ENCODE measurements at regions not wholly inside any gene's neighbourhood (a gene's known extent, or its start where the extent isn't known, plus 50 kb on each side); places are given as distances from the start of the nearest gene placed in this dataset.
"Not testable (repeated sequence)": the region's sequence is repeated elsewhere in the genome, so short reads cannot be mapped to it uniquely, and the experiment has no call there.

GRCh38 chr9:83191154-83191553 is 128.2 kb upstream of the RASEF start:
- H3K4me1 Mint-ChIP-seq: no peaks in the 10 kb centered on the region
- POLR2A ChIA-PET: no interaction called here
- CTCF ChIA-PET: no interaction called here

GRCh38 chr9:83189026-83189425 is 126.1 kb upstream of the RASEF start:
- H3K4me1 ChIP-seq (ENCODE audit: control insufficient read depth in 1 of 2, extremely low read depth in 1 of 2, insufficient read depth in 2 of 2, low read length in 2 of 2); H3K4me3 Mint-ChIP-seq; H3K9me3 ChIP-seq; H3K4me3 ChIP-seq (ENCODE audit: control insufficient read depth in 1 of 2, extremely low read depth in 1 of 2, low read length in 1 of 2); H3K36me3 ChIP-seq (ENCODE audit: control insufficient read depth in 2 of 2, extremely low read depth in 1 of 2, insufficient read depth in 1 of 2, low read length in 1 of 2); H3K27ac Mint-ChIP-seq; H3K36me3 Mint-ChIP-seq; ATAC-seq (replicated peaks in 1 of 4); DNase-seq; CTCF ChIA-PET; H3K27me3 ChIP-seq (replicated peaks in 1 of 2; ENCODE audit: control insufficient read depth in 2 of 2, extremely low read depth in 1 of 2, insufficient read depth in 2 of 2, low read length in 1 of 2); H3K4me1 Mint-ChIP-seq; H3K27ac ChIP-seq (ENCODE audit: low read length); POLR2A ChIA-PET; H3K9me3 Mint-ChIP-seq: not testable (repeated sequence)
- peaks cover 10 to 33% of the 10 kb centered on the region in 2 donors for H3K27me3 Mint-ChIP-seq
- 43% methylated on average over 1 of the region's 4 CpGs for WGBS (ENCODE audit: insufficient coverage)

More at GRCh38 chr9:83191154-83191553, 128.2 kb upstream of the RASEF start:
- H3K27ac Mint-ChIP-seq: no peak overlapping the region
- H3K4me3 Mint-ChIP-seq: no peak overlapping the region
- H3K27me3 ChIP-seq (replicated peaks in 1 of 2; ENCODE audit: control insufficient read depth in 2 of 2, extremely low read depth in 1 of 2, insufficient read depth in 2 of 2, low read length in 1 of 2): peaks cover 0 to 5% of the 10 kb centered on the region in 2 experiments
- no peak overlapping the region for H3K27ac ChIP-seq (ENCODE audit: low read length)
- no peaks in the 10 kb centered on the region for H3K9me3 ChIP-seq
- no peaks in the 10 kb centered on the region for H3K4me1 ChIP-seq (ENCODE audit: control insufficient read depth in 1 of 2, extremely low read depth in 1 of 2, insufficient read depth in 2 of 2, low read length in 2 of 2)
- no peaks in the 10 kb centered on the region for H3K9me3 Mint-ChIP-seq
- ATAC-seq (replicated peaks in 1 of 4): no peak
- no peak for DNase-seq
- no peak overlapping the region for H3K4me3 ChIP-seq (ENCODE audit: control insufficient read depth in 1 of 2, extremely low read depth in 1 of 2, low read length in 1 of 2)
- H3K36me3 Mint-ChIP-seq: no peaks in the 10 kb centered on the region
- H3K36me3 ChIP-seq (ENCODE audit: control insufficient read depth in 2 of 2, extremely low read depth in 1 of 2, insufficient read depth in 1 of 2, low read length in 1 of 2): no peaks in the 10 kb centered on the region
- H3K27me3 Mint-ChIP-seq: peaks cover 12 to 30% of the 10 kb centered on the region in 2 donors

DNA sequence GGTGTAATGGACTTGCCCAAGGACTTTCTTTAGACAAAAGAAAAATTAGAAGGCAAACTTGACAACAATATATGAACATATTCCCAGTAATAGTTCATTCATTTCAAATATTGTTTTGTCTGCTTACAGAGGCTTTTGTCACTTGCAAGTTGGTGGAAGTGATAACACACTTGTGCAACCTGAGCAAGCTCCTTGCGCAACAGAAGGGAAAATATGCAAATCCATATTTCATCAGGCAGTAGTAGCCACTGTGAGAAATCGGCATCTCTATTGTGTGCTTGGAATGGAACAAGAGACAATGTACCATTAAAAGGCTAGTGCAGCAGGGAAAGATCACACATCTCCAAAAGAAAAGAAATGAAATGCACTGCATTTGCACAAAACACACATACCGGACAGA is 125.3 kb upstream of the RASEF start:
- Histone ChIP-seq H3K4me1 (ENCODE audit: control insufficient read depth in 1 of 2, extremely low read depth in 1 of 2, insufficient read depth in 2 of 2, low read length in 2 of 2) (no peaks in the 10 kb centered on the region), H3K27ac (ENCODE audit: low read length) (no peak overlapping the region), H3K27me3 (replicated peaks in 1 of 2; ENCODE audit: control insufficient read depth in 2 of 2, extremely low read depth in 1 of 2, insufficient read depth in 2 of 2, low read length in 1 of 2) (peaks cover 0 to 5% of the 10 kb centered on the region in 2 experiments), H3K9me3 (no peaks in the 10 kb centered on the region), H3K4me3 (ENCODE audit: control insufficient read depth in 1 of 2, extremely low read depth in 1 of 2, low read length in 1 of 2) (no peak overlapping the region), H3K36me3 (ENCODE audit: control insufficient read depth in 2 of 2, extremely low read depth in 1 of 2, insufficient read depth in 1 of 2, low read length in 1 of 2) (no peaks in the 10 kb centered on the region)
- ATAC-seq (replicated peaks in 1 of 4): no peak
- 86% methylated on average over 1 of the region's 3 CpGs for WGBS (ENCODE audit: insufficient coverage)
- Mint-ChIP-seq H3K4me1 (no peaks in the 10 kb centered on the region), H3K4me3 (no peak overlapping the region), H3K36me3 (no peaks in the 10 kb centered on the region), H3K9me3 (peaks cover 0 to 5% (median 0%) of the 10 kb centered on the region in 3 donors), H3K27ac (no peak overlapping the region), H3K27me3 (peaks cover 10 to 33% of the 10 kb centered on the region in 2 donors)
- DNase-seq: no peak
- CTCF ChIA-PET: no interaction called here
- POLR2A ChIA-PET: no interaction called here

DNA sequence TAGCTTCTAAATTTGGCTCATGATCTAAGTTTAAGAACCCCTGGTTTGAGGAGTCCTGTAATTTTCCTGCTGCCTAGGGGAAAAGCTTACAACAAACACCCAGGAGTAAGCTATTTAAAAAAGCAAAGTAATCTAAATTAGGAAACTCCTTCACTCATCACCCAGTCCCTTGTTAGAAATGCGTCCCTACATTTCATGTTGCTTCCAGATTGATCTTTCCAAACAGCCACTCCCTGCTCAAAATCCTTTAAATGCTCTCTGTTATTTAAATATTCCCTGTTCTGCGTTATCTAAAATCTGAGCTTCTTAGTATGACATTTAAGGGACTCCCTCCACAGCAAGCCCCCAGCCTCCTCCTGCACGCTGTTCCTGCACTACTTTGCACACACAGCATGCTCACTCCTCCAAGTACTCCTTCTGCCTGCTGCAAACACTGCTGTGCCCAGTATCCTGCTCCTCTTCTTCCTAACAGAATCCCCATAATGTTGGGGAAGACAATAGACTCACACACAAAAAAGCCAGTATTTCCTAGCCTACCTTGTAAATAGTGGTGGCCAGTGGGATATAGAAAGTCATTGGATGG is 123.3 kb upstream of the RASEF start:
- Mint-ChIP-seq H3K27ac (no peak overlapping the region), H3K4me3 (no peak overlapping the region), H3K36me3 (no peaks in the 10 kb centered on the region), H3K9me3 (peaks cover 0 to 5% (median 0%) of the 10 kb centered on the region in 3 donors), H3K27me3 (peaks cover 10 to 22% of the 10 kb centered on the region in 2 donors), H3K4me1 (no peaks in the 10 kb centered on the region)
- POLR2A ChIA-PET: no interaction called here
- DNase-seq (no peak), ATAC-seq (replicated peaks in 1 of 4) (no peak)
- CTCF ChIA-PET: no interaction called here
- 73% methylated on average over 3 of the region's 3 CpGs for WGBS (ENCODE audit: insufficient coverage)
- Histone ChIP-seq H3K4me3 (ENCODE audit: control insufficient read depth in 1 of 2, extremely low read depth in 1 of 2, low read length in 1 of 2) (no peak overlapping the region), H3K9me3 (no peaks in the 10 kb centered on the region), H3K27ac (ENCODE audit: low read length) (no peak overlapping the region), H3K36me3 (ENCODE audit: control insufficient read depth in 2 of 2, extremely low read depth in 1 of 2, insufficient read depth in 1 of 2, low read length in 1 of 2) (no peaks in the 10 kb centered on the region), H3K27me3 (replicated peaks in 1 of 2; ENCODE audit: control insufficient read depth in 2 of 2, extremely low read depth in 1 of 2, insufficient read depth in 2 of 2, low read length in 1 of 2) (peaks cover 0 to 3% of the 10 kb centered on the region in 2 experiments), H3K4me1 (ENCODE audit: control insufficient read depth in 1 of 2, extremely low read depth in 1 of 2, insufficient read depth in 2 of 2, low read length in 2 of 2) (no peaks in the 10 kb centered on the region)

DNA sequence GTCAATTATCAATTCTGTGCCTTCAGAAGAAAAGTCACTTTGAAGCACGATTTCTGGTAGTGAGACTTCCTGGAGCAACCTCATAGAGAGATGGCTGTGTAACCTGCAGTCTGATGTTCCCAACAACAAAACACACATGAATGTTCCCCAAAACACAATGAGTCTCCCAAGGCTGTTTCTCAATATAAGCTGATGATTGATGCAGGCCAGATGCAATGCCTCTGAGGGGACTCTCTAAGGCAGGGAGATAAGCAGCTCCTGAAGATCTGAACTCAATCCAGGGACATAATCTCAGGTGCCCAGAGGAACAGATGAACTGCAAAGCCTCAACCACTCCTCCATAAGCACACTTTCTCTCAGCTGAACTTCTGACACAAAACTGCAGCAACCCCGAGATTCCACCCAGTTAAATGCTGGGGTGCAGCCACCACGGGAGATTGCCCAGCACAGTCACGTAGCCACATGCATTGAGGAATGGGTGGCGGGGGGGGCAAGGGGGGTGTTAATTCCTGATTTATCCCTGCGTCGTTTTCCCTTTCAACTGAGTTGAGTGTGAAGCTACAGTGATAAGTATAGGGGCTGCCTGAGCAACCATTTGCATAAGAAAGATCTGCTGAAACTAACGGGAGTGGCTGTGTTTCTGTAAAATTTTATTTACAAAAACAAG is 122.7 kb upstream of the RASEF start:
- WGBS (ENCODE audit: insufficient coverage): 47% methylated on average over 3 of the region's 8 CpGs
- no peak overlapping the region for H3K4me3 Mint-ChIP-seq
- no peaks in the 10 kb centered on the region for H3K36me3 ChIP-seq (ENCODE audit: control insufficient read depth in 2 of 2, extremely low read depth in 1 of 2, insufficient read depth in 1 of 2, low read length in 1 of 2)
- H3K9me3 Mint-ChIP-seq: peaks cover 0 to 5% (median 0%) of the 10 kb centered on the region in 3 donors
- POLR2A ChIA-PET: no interaction called here
- H3K27me3 ChIP-seq (replicated peaks in 1 of 2; ENCODE audit: control insufficient read depth in 2 of 2, extremely low read depth in 1 of 2, insufficient read depth in 2 of 2, low read length in 1 of 2): peaks cover 0 to 3% of the 10 kb centered on the region in 2 experiments
- H3K4me3 ChIP-seq (ENCODE audit: control insufficient read depth in 1 of 2, extremely low read depth in 1 of 2, low read length in 1 of 2): no peak overlapping the region
- no peak overlapping the region for H3K27ac ChIP-seq (ENCODE audit: low read length)
- no peaks in the 10 kb centered on the region for H3K4me1 Mint-ChIP-seq
- no peaks in the 10 kb centered on the region for H3K9me3 ChIP-seq
- DNase-seq (no peak), ATAC-seq (replicated peaks in 1 of 4) (no peak)
- CTCF ChIA-PET: no interaction called here
- no peak overlapping the region for H3K27ac Mint-ChIP-seq
- no peaks in the 10 kb centered on the region for H3K36me3 Mint-ChIP-seq
- peaks cover 8 to 25% of the 10 kb centered on the region in 2 donors for H3K27me3 Mint-ChIP-seq
- H3K4me1 ChIP-seq (ENCODE audit: control insufficient read depth in 1 of 2, extremely low read depth in 1 of 2, insufficient read depth in 2 of 2, low read length in 2 of 2): no peaks in the 10 kb centered on the region

DNA sequence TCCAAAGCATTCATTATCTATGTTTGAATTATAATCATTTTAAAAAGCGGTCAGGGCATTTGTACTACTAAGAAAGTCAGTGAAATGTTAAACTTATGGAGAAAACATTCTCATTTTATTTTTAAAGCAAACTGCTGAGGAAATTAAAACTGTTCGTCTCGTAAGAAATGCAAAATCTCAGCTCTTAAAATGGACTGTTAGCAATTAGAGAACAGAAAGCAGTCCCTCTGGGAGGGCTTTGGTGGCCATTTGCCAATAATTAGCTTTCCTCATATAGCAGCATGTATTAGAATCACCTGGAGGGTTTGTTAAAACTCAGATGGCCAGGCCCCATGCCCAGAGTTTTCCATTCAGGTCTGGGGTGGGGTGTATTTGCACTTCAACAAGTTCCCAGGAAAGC is 120.7 kb upstream of the RASEF start:
- no peak overlapping the region for H3K4me3 Mint-ChIP-seq
- H3K27me3 Mint-ChIP-seq: peaks cover 5 to 22% of the 10 kb centered on the region in 2 donors
- peaks cover 0 to 5% (median 2%) of the 10 kb centered on the region in 3 donors for H3K9me3 Mint-ChIP-seq
- H3K27ac ChIP-seq (ENCODE audit: low read length): no peak overlapping the region
- no peaks in the 10 kb centered on the region for H3K4me1 Mint-ChIP-seq
- H3K9me3 ChIP-seq: no peaks in the 10 kb centered on the region
- peaks cover 0 to 3% of the 10 kb centered on the region in 2 experiments for H3K27me3 ChIP-seq (replicated peaks in 1 of 2; ENCODE audit: control insufficient read depth in 2 of 2, extremely low read depth in 1 of 2, insufficient read depth in 2 of 2, low read length in 1 of 2)
- no peak for ATAC-seq (replicated peaks in 1 of 4)
- ChIA-PET CTCF (interaction anchor here in 1 of 2 donors (0.5 kb wide), 1 partner anchor 379 kb away, joined by 3 read pairs; no protein-coding TSS in a partner anchor), POLR2A (no interaction called here)
- no CpG with 5 or more reads among the region's 3 CpGs for WGBS (ENCODE audit: insufficient coverage)
- DNase-seq: no peak
- no peaks in the 10 kb centered on the region for H3K36me3 Mint-ChIP-seq
- H3K4me3 ChIP-seq (ENCODE audit: control insufficient read depth in 1 of 2, extremely low read depth in 1 of 2, low read length in 1 of 2): no peak overlapping the region
- no peaks in the 10 kb centered on the region for H3K36me3 ChIP-seq (ENCODE audit: control insufficient read depth in 2 of 2, extremely low read depth in 1 of 2, insufficient read depth in 1 of 2, low read length in 1 of 2)
- no peaks in the 10 kb centered on the region for H3K4me1 ChIP-seq (ENCODE audit: control insufficient read depth in 1 of 2, extremely low read depth in 1 of 2, insufficient read depth in 2 of 2, low read length in 2 of 2)
- no peak overlapping the region for H3K27ac Mint-ChIP-seq
